Mammary epithelial cell (primary cell): ENCODE measurements at regions not wholly inside any gene's neighbourhood (a gene's known extent, or its start where the extent isn't known, plus 50 kb on each side); places are given as distances from the start of the nearest gene placed in this dataset.

ENCODE experiments used
- EZH2 ChIP-seq: IDR thresholded peaks from 2 replicates; pipeline ENCODE4 v1.6.1; 2012; ENCODE audit warnings: low read length, inconsistent platforms, borderline replicate concordance
- TF ChIP-seq, protein P1 (sequence below), 2 donors: IDR thresholded peaks in 1 of 2; conservative IDR thresholded peaks in 1 of 2; 2 replicates each; pipeline ENCODE4 v1.5.1; 2011 to 2012; ENCODE audit warnings: inconsistent platforms in 2 of 2, low read length in 2 of 2, mild to moderate bottlenecking in 2 of 2, control low read depth in 1 of 2, low read depth in 1 of 2; ENCODE audit not compliant: insufficient read depth in 1 of 2; ENCODE audit errors: extremely low read depth in 1 of 2

- TF ChIP-seq, protein P1, sequence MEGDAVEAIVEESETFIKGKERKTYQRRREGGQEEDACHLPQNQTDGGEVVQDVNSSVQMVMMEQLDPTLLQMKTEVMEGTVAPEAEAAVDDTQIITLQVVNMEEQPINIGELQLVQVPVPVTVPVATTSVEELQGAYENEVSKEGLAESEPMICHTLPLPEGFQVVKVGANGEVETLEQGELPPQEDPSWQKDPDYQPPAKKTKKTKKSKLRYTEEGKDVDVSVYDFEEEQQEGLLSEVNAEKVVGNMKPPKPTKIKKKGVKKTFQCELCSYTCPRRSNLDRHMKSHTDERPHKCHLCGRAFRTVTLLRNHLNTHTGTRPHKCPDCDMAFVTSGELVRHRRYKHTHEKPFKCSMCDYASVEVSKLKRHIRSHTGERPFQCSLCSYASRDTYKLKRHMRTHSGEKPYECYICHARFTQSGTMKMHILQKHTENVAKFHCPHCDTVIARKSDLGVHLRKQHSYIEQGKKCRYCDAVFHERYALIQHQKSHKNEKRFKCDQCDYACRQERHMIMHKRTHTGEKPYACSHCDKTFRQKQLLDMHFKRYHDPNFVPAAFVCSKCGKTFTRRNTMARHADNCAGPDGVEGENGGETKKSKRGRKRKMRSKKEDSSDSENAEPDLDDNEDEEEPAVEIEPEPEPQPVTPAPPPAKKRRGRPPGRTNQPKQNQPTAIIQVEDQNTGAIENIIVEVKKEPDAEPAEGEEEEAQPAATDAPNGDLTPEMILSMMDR (conservative IDR thresholded peaks at IDR 0.05 in 1 of 2, IDR thresholded peaks at IDR 0.05 in 1 of 2; ENCODE audit: extremely low read depth in 1 of 2, insufficient read depth in 1 of 2, low read depth in 1 of 2, low read length in 2 of 2) = no peak
- no peak for TF ChIP-seq EZH2
Measured at GRCh38 chr10:106396192-106396591, 768.3 kb downstream of the SORCS1 start.
